Vagina (tissue), 2 donors: ENCODE measurements at regions not wholly inside any gene's neighbourhood (a gene's known extent, or its start where the extent isn't known, plus 50 kb on each side); places are given as distances from the start of the nearest gene placed in this dataset.

ENCODE experiments used
- DNase-seq, 2 donors: peaks; one replicate each; pipeline ENCODE4 v3.0.0-alpha.2; 2017; ENCODE audit errors: extremely low spot score in 2 of 2
- H3K27ac ChIP-seq: fragments of 200-600 bp; sonication (generic); one replicate; pipeline ENCODE4 v1.5.1; 2019
- H3K27me3 ChIP-seq: fragments of 200-600 bp; sonication (generic); one replicate; pipeline ENCODE4 v1.5.1; 2019
- H3K36me3 ChIP-seq, 2 donors: fragments of 200-600 bp; sonication (generic); one replicate each; pipeline ENCODE4 v1.5.1; 2017 to 2019
- H3K4me1 ChIP-seq: fragments of 200-600 bp; sonication (generic); one replicate; pipeline ENCODE4 v1.5.1; 2019
- H3K4me3 ChIP-seq, 2 donors: fragments of 200-600 bp; sonication (generic); 1 replicate in 1 of 2; 2 replicates in 1 of 2; pipeline ENCODE4 v1.5.1; 2016 to 2019
- H3K9me3 ChIP-seq: fragments of 200-600 bp; sonication (generic); one replicate; pipeline ENCODE4 v1.5.1; 2019
- POLR2A ChIP-seq, 2 donors: fragments of 450-650 bp; IDR thresholded peaks; one replicate each; pipeline ENCODE4 v1.6.1; 2017; ENCODE audit warnings: antibody characterized with exemption in 2 of 2, mild to moderate bottlenecking in 2 of 2, moderate library complexity in 2 of 2
- POLR2AphosphoS5 ChIP-seq, 2 donors: sonication (generic); formaldehyde crosslinking; IDR thresholded peaks; one replicate each; pipeline ENCODE4 v1.9.0; 2017; ENCODE audit warnings: antibody characterized with exemption in 2 of 2, mild to moderate bottlenecking in 2 of 2, low read depth in 1 of 2; ENCODE audit not compliant: insufficient read depth in 1 of 2
- intact Hi-C: fragments of 100-400 bp; cut with DNase I; formaldehyde crosslinking; loops from one replicate; pipeline ENCODE4 v1.15.1; 2023
- TF ChIP-seq, protein P1 (sequence below), 3 experiments: fragments of 450-650 bp in 2 of 3; fragments of 200-600 bp in 1 of 3; sonication (generic) in 1 of 3; IDR thresholded peaks; one replicate each; pipeline ENCODE4 v1.5.1; 2017 to 2019; ENCODE audit warnings: antibody characterized with exemption in 3 of 3, mild to moderate bottlenecking in 2 of 3, moderate library complexity in 2 of 3

DNA sequence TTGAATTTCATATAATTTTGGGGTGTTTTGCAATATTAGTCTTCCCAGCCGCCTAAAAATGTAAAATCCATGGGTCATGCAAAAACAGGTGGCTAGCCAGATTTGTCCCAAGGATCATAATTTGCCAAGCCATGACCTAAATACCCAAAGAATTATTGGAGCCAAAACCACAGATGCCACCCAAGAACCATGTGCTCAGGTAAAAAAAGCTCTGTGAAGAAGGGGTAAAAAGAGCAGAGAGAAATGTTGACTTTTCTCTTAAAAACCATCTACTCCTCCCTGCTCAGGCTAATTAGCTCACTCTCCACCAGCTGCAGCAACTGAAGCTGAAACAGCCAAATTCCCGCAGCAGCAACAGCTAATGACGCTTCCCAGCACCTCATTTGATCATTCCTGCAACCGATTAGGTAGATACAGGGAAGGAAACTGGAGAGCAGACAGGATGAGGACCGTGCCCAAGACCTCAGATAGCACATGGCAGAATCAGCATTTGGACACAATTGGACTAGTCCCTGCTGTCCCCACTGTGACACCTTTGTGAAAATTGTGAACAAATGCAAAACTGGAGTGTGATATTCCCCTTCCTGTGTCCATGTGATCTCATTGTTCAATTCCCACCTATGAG lies 107.9 kb upstream of the NXT1 start:
- no peaks in the 10 kb centered on the region for H3K9me3 ChIP-seq
- no peak for TF ChIP-seq POLR2AphosphoS5 (IDR thresholded peaks at IDR 0.05; ENCODE audit: insufficient read depth in 1 of 2, low read depth in 1 of 2)
- TF ChIP-seq, protein P1, sequence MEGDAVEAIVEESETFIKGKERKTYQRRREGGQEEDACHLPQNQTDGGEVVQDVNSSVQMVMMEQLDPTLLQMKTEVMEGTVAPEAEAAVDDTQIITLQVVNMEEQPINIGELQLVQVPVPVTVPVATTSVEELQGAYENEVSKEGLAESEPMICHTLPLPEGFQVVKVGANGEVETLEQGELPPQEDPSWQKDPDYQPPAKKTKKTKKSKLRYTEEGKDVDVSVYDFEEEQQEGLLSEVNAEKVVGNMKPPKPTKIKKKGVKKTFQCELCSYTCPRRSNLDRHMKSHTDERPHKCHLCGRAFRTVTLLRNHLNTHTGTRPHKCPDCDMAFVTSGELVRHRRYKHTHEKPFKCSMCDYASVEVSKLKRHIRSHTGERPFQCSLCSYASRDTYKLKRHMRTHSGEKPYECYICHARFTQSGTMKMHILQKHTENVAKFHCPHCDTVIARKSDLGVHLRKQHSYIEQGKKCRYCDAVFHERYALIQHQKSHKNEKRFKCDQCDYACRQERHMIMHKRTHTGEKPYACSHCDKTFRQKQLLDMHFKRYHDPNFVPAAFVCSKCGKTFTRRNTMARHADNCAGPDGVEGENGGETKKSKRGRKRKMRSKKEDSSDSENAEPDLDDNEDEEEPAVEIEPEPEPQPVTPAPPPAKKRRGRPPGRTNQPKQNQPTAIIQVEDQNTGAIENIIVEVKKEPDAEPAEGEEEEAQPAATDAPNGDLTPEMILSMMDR (IDR thresholded peaks at IDR 0.05), result no peak
- TF ChIP-seq POLR2A (IDR thresholded peaks at IDR 0.05), result no peak
- intact Hi-C loops, result no loop called here
- no peaks in the 10 kb centered on the region for H3K36me3 ChIP-seq
- H3K4me3 ChIP-seq, result no peak overlapping the region
- peak in 1 of 2 donors; percentile 62 for DNase-seq
- H3K27ac ChIP-seq, result no peak overlapping the region
- peaks cover 7% of the 10 kb centered on the region for H3K4me1 ChIP-seq
- H3K27me3 ChIP-seq, result no peaks in the 10 kb centered on the region

DNA sequence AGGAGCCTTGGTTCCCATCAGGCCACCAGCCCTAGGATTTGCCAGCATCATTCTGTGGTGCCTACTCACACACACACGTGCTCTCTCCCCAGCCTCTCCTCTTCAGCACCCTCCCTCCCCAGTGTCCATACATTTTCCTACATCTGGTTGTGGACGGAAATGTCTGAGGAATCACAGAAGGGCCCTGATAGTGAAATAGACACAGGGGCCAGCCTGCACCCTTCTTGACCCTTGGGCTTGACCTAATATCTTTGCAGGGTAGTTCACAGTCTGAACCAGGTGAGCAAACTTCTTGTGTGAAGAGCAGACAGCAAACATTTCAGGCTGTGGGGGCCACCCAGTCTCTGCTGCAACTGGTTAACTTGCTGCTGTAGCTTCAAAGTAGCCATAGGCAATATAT lies 108.5 kb upstream of the NXT1 start:
- H3K27me3 ChIP-seq, result no peaks in the 10 kb centered on the region
- no peaks in the 10 kb centered on the region for H3K9me3 ChIP-seq
- peaks cover 7% of the 10 kb centered on the region for H3K4me1 ChIP-seq
- H3K4me3 ChIP-seq, result no peak overlapping the region
- DNase-seq, result peak; percentile 64 to 79
- H3K27ac ChIP-seq, result no peak overlapping the region
- no peak for TF ChIP-seq POLR2A (IDR thresholded peaks at IDR 0.05)
- TF ChIP-seq, protein P1 (IDR thresholded peaks at IDR 0.05), result no peak
- TF ChIP-seq POLR2AphosphoS5 (IDR thresholded peaks at IDR 0.05; ENCODE audit: insufficient read depth in 1 of 2, low read depth in 1 of 2), result no peak
- no peaks in the 10 kb centered on the region for H3K36me3 ChIP-seq
- intact Hi-C loops, result no loop called here

DNA sequence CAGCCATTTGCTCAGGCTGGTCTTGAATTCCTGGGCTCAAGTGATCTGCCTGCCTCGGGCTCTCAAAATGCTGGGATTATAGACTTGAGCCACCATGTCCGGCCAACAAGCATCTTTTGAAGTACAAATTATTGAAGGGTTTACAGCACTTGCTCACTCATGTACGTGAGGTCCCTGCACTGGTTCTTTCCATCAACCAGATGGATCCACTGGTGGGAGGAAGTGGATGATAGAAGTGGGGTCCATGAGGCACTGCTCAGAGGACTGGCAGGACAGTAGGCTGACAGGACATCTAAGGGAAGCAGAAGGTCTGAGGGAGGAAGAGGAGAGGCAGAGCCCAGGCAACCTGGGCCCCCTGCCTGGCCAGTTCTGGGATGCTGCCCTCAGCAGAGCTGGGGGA lies 109.2 kb upstream of the NXT1 start:
- Histone ChIP-seq H3K4me1 (peaks cover 7% of the 10 kb centered on the region), H3K9me3 (no peaks in the 10 kb centered on the region), H3K36me3 (no peaks in the 10 kb centered on the region), H3K27me3 (no peaks in the 10 kb centered on the region), H3K4me3 (no peak overlapping the region), H3K27ac (no peak overlapping the region)
- intact Hi-C loops, result no loop called here
- DNase-seq, result peak in 1 of 2 donors; percentile 54
- TF ChIP-seq, protein P1 (IDR thresholded peaks at IDR 0.05), result no peak

DNA sequence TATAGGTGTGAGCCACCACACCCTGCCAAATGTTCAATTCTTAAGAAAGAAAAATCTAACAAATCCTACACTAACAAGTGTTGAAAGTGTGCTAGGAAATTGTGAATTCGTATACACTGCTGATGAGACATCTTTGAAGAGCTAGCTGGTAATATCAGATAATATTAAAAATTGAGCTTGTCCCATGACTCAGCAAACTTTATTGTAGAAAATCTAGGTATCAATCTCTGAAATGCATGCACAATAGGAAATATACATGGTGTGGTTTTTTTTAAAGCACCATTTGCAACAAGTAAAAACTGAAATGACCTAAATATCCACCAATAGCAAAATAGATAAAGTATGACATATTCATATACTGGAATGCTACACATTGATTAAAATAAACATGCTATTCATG lies 110.1 kb upstream of the NXT1 start:
- Histone ChIP-seq H3K9me3 (no peaks in the 10 kb centered on the region), H3K4me3 (no peak overlapping the region), H3K4me1 (peaks cover 7% of the 10 kb centered on the region), H3K36me3 (no peaks in the 10 kb centered on the region), H3K27ac (no peak overlapping the region), H3K27me3 (no peaks in the 10 kb centered on the region)
- DNase-seq, result no peak
- intact Hi-C loops, result no loop called here
- TF ChIP-seq POLR2AphosphoS5 (IDR thresholded peaks at IDR 0.05; ENCODE audit: insufficient read depth in 1 of 2, low read depth in 1 of 2) (no peak), POLR2A (IDR thresholded peaks at IDR 0.05) (no peak)
- TF ChIP-seq, protein P1 (IDR thresholded peaks at IDR 0.05), result no peak

DNA sequence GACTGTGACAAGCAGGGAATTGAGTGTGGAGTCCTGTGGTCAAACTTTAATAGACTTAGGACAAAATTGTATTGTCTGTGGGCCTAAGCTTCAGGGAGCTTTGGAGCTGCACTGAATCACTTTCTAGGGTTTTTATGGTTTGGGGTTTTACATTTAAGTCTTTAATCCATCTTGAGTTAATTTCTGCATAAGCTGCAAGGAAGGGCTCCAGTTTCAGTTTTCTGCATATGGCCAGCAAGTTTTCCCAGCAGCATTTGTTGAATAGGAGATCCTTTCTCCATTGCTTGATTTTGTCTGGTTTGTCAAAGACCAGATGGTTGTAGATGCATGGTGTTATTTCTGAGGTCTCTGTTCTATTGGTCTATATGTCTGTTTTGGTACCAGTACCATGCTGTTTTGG lies 113.4 kb upstream of the NXT1 start:
- Histone ChIP-seq H3K36me3 (no peaks in the 10 kb centered on the region), H3K27me3 (no peaks in the 10 kb centered on the region), H3K27ac (no peak overlapping the region), H3K4me1 (no peaks in the 10 kb centered on the region), H3K4me3 (no peak overlapping the region), H3K9me3 (no peaks in the 10 kb centered on the region)
- no peak for DNase-seq
- TF ChIP-seq, protein P1 (IDR thresholded peaks at IDR 0.05), result no peak
- TF ChIP-seq POLR2AphosphoS5 (IDR thresholded peaks at IDR 0.05; ENCODE audit: insufficient read depth in 1 of 2, low read depth in 1 of 2) (no peak), POLR2A (IDR thresholded peaks at IDR 0.05) (no peak)
- intact Hi-C loops, result no loop called here
